PC-3 (cell line): ENCODE measurements at regions not wholly inside any gene's neighbourhood (a gene's known extent, or its start where the extent isn't known, plus 50 kb on each side); places are given as distances from the start of the nearest gene placed in this dataset.
"Not testable (repeated sequence)": the region's sequence is repeated elsewhere in the genome, so short reads cannot be mapped to it uniquely, and the experiment has no call there.

Source experiments
- ATAC-seq: fragments of 200-7000 bp; cut with Tn5 transposase; 2 replicates; pipeline ENCODE4 v1.9.1; 2020; ENCODE audit warnings: mild to moderate bottlenecking, moderate library complexity
- BruUV-seq: library from RNA; stranded (reverse); fragments of 400-500 nt; replicated peaks from 2 replicates; lab custom pipeline; 2021; lab: Mats Ljungman, UMichigan
- CTCF ChIA-PET: fragments of 300-600 bp; sonication (Branson Sonifier 250); formaldehyde crosslinking; loops from one replicate; lab custom pipeline; 2022; ENCODE audit warnings: antibody characterized with exemption; lab: Charles Lee
- POLR2A ChIA-PET: fragments of 300-600 bp; sonication (Branson Sonifier 250); formaldehyde crosslinking; loops from one replicate; lab custom pipeline; 2022; ENCODE audit warnings: antibody characterized with exemption; ENCODE audit not compliant: unreplicated experiment; lab: Charles Lee
- DNase-seq: peaks from one replicate; pipeline ENCODE4 v3.0.0-alpha.2; 2015
- H2AFZ ChIP-seq: fragments of 300-600 bp; sonication (generic); 2 replicates; pipeline ENCODE4 v1.6.0; 2016; ENCODE audit warnings: antibody characterized with exemption, low read length
- H3F3A ChIP-seq: fragments of 300-600 bp; sonication (generic); one replicate; pipeline ENCODE4 v1.6.0; 2017; ENCODE audit warnings: antibody characterized with exemption, low read length, control low read depth, mild to moderate bottlenecking; ENCODE audit not compliant: unreplicated experiment
- H3K27ac ChIP-seq: fragments of 300-600 bp; sonication (generic); 2 replicates; pipeline ENCODE4 v1.5.1; 2016; ENCODE audit warnings: mild to moderate bottlenecking, low read length
- H3K27me3 ChIP-seq: fragments of 300-600 bp; sonication (generic); 2 replicates; pipeline ENCODE4 v1.6.1; 2016; ENCODE audit warnings: low read length, mixed read lengths
- H3K36me3 ChIP-seq: fragments of 300-600 bp; sonication (generic); 2 replicates; pipeline ENCODE4 v1.6.1; 2016; ENCODE audit warnings: low read depth, mixed run types, low read length, mixed read lengths
- H3K4me1 ChIP-seq: fragments of 300-600 bp; sonication (generic); 2 replicates; pipeline ENCODE4 v1.5.1; 2016; ENCODE audit warnings: low read length; ENCODE audit not compliant: insufficient read depth
- H3K4me2 ChIP-seq: fragments of 300-600 bp; sonication (generic); 2 replicates; pipeline ENCODE4 v1.6.0; 2016; ENCODE audit warnings: low read length
- H3K4me3 ChIP-seq: fragments of 300-600 bp; sonication (generic); 2 replicates; pipeline ENCODE4 v1.5.1; 2016; ENCODE audit warnings: mild to moderate bottlenecking, low read length, mixed read lengths
- H3K79me2 ChIP-seq: fragments of 300-600 bp; sonication (generic); 2 replicates; pipeline ENCODE4 v1.6.1; 2017; ENCODE audit warnings: low read length, mixed read lengths
- H3K9ac ChIP-seq: fragments of 300-600 bp; sonication (generic); 2 replicates; pipeline ENCODE4 v1.6.0; 2016; ENCODE audit warnings: mild to moderate bottlenecking, low read length
- H3K9me2 ChIP-seq: fragments of 300-600 bp; sonication (generic); replicated peaks from 2 replicates; pipeline ENCODE4 v1.6.1; 2016; ENCODE audit warnings: mixed run types, low read length, mixed read lengths
- H3K9me3 ChIP-seq: fragments of 300-600 bp; sonication (generic); 2 replicates; pipeline ENCODE4 v1.6.1; 2016; ENCODE audit warnings: low read length, mixed read lengths
- H4K20me1 ChIP-seq: fragments of 300-600 bp; sonication (generic); 2 replicates; pipeline ENCODE4 v1.6.1; 2016; ENCODE audit warnings: low read length, mixed read lengths
- CTCF ChIP-seq: fragments of 300-600 bp; sonication (generic); conservative IDR thresholded peaks from 2 replicates; pipeline ENCODE4 v1.5.1; 2017; ENCODE audit warnings: antibody characterized with exemption, low read depth, mild to moderate bottlenecking, low read length
- EZH2 ChIP-seq: fragments of 300-600 bp; sonication (generic); IDR thresholded peaks from one replicate; pipeline ENCODE4 v1.6.1; 2017; ENCODE audit warnings: antibody characterized with exemption, mild to moderate bottlenecking, low read length; ENCODE audit not compliant: unreplicated experiment
- EZH2phosphoT487 ChIP-seq: fragments of 300-600 bp; sonication (generic); IDR thresholded peaks from 2 replicates; pipeline ENCODE4 v1.6.1; 2018; ENCODE audit warnings: mild to moderate bottlenecking, antibody characterized with exemption, low read length, borderline replicate concordance
- intact Hi-C: fragments of 100-400 bp; cut with micrococcal nuclease; formaldehyde crosslinking; loops from 2 replicates; pipeline ENCODE4 v1.9.0; 2023

GRCh38 chr1:69109277-69109676 is 458.4 kb upstream of the LRRC7 start:
- BruUV-seq: no TSS peak
- H3K9ac ChIP-seq: no peak overlapping the region
- intact Hi-C loops: no loop called here
- no peaks in the 10 kb centered on the region for H3F3A ChIP-seq
- CTCF ChIA-PET: no interaction called here
- ATAC-seq (no peak), DNase-seq (no peak)
- H4K20me1 ChIP-seq: no peaks in the 10 kb centered on the region
- no peak overlapping the region for H3K27ac ChIP-seq
- no peaks in the 10 kb centered on the region for H3K79me2 ChIP-seq
- POLR2A ChIA-PET: no interaction called here
- no peak overlapping the region for H2AFZ ChIP-seq
- no peak overlapping the region for H3K4me3 ChIP-seq
- H3K9me3 ChIP-seq: no peaks in the 10 kb centered on the region
- no peak overlapping the region for H3K4me2 ChIP-seq
- no peaks in the 10 kb centered on the region for H3K4me1 ChIP-seq
- H3K27me3 ChIP-seq: no peaks in the 10 kb centered on the region
- H3K36me3 ChIP-seq: no peaks in the 10 kb centered on the region
- no peaks in the 10 kb centered on the region; the same call in 1 of the 2 replicates for H3K9me2 ChIP-seq
- TF ChIP-seq EZH2 (no peak), EZH2phosphoT487 (no peak), CTCF (no peak)

GRCh38 chr1:69110851-69111250 is 456.9 kb upstream of the LRRC7 start:
- no peaks in the 10 kb centered on the region for H3K4me1 ChIP-seq
- H3K27ac ChIP-seq: no peak overlapping the region
- H4K20me1 ChIP-seq: no peaks in the 10 kb centered on the region
- H3K36me3 ChIP-seq: no peaks in the 10 kb centered on the region
- no peak overlapping the region for H3K9ac ChIP-seq
- ChIA-PET CTCF (no interaction called here), POLR2A (no interaction called here)
- BruUV-seq: no TSS peak
- intact Hi-C loops: no loop called here
- no peak overlapping the region for H3K4me2 ChIP-seq
- H3K79me2 ChIP-seq: no peaks in the 10 kb centered on the region
- no peaks in the 10 kb centered on the region for H3K27me3 ChIP-seq
- ATAC-seq (no peak), DNase-seq (no peak)
- no peak overlapping the region for H2AFZ ChIP-seq
- no peaks in the 10 kb centered on the region; the same call in 1 of the 2 replicates for H3K9me2 ChIP-seq
- TF ChIP-seq EZH2phosphoT487: no peak
- no peaks in the 10 kb centered on the region for H3K9me3 ChIP-seq
- H3K4me3 ChIP-seq: no peak overlapping the region
- no peaks in the 10 kb centered on the region for H3F3A ChIP-seq

GRCh38 chr1:69120126-69120741 is 447.5 kb upstream of the LRRC7 start:
- H3K4me3 ChIP-seq, intact Hi-C loops, ATAC-seq, H3K27ac ChIP-seq, H3K9me2 ChIP-seq, H3K9me3 ChIP-seq, BruUV-seq, H4K20me1 ChIP-seq, H3K36me3 ChIP-seq, H3K27me3 ChIP-seq, CTCF ChIA-PET, H3K4me1 ChIP-seq, H3K79me2 ChIP-seq, H3F3A ChIP-seq, H2AFZ ChIP-seq, DNase-seq, H3K9ac ChIP-seq, POLR2A ChIA-PET, H3K4me2 ChIP-seq: not testable (repeated sequence)

GRCh38 chr1:69120817-69121216 is 446.9 kb upstream of the LRRC7 start:
- Histone ChIP-seq H3K9me2 (no peaks in the 10 kb centered on the region), H3K9ac (no peak overlapping the region), H3K27me3 (no peaks in the 10 kb centered on the region), H3K4me3 (no peak overlapping the region), H3F3A (no peaks in the 10 kb centered on the region), H3K9me3 (no peaks in the 10 kb centered on the region), H3K4me1 (no peaks in the 10 kb centered on the region), H4K20me1 (no peaks in the 10 kb centered on the region), H3K79me2 (no peaks in the 10 kb centered on the region), H3K4me2 (no peak overlapping the region), H3K27ac (no peak overlapping the region), H2AFZ (no peak overlapping the region), H3K36me3 (no peaks in the 10 kb centered on the region)
- no peak for DNase-seq
- intact Hi-C loops: no loop called here
- ChIA-PET POLR2A (no interaction called here), CTCF (no interaction called here)
- no peak for ATAC-seq
- no peak for TF ChIP-seq EZH2
- no peak for TF ChIP-seq EZH2phosphoT487
- no peak for TF ChIP-seq CTCF
- no TSS peak for BruUV-seq
